GM23338 (cell line): ENCODE measurements at regions not wholly inside any gene's neighbourhood (a gene's known extent, or its start where the extent isn't known, plus 50 kb on each side); places are given as distances from the start of the nearest gene placed in this dataset.

Source experiments
- ATAC-seq: fragments of 200-7000 bp; cut with Tn5 transposase; 3 replicates; pipeline ENCODE4 v1.9.1; 2020
- DNase-seq: peaks from one replicate; pipeline ENCODE4 v3.0.0-alpha.2; 2015; ENCODE audit warnings: low spot score
- H2AFZ ChIP-seq: fragments of 200-600 bp; sonication (generic); 2 replicates; pipeline ENCODE4 v1.8.0; 2016; ENCODE audit warnings: antibody characterized with exemption, mild to moderate bottlenecking, moderate library complexity
- H3F3A ChIP-seq: fragments of 200-600 bp; sonication (generic); replicated peaks from 2 replicates; pipeline ENCODE4 v1.8.0; 2017; ENCODE audit warnings: antibody characterized with exemption, mixed run types, low read depth
- H3K27ac ChIP-seq: fragments of 200-600 bp; sonication (generic); 2 replicates; pipeline ENCODE4 v1.6.1; 2016; ENCODE audit warnings: low read depth
- H3K27me3 ChIP-seq: fragments of 200-600 bp; sonication (generic); 2 replicates; pipeline ENCODE4 v1.8.0; 2016; ENCODE audit warnings: mild to moderate bottlenecking, mixed run types, moderate library complexity; ENCODE audit not compliant: insufficient read depth
- H3K36me3 ChIP-seq: fragments of 200-600 bp; sonication (generic); 2 replicates; pipeline ENCODE4 v1.8.0; 2016; ENCODE audit warnings: mild to moderate bottlenecking; ENCODE audit not compliant: insufficient read depth
- H3K4me1 ChIP-seq: fragments of 200-600 bp; sonication (generic); 2 replicates; pipeline ENCODE4 v1.8.0; 2016; ENCODE audit warnings: mild to moderate bottlenecking, moderate library complexity; ENCODE audit not compliant: insufficient read depth
- H3K4me2 ChIP-seq: fragments of 200-600 bp; sonication (generic); 2 replicates; pipeline ENCODE4 v1.7.1; 2017; ENCODE audit warnings: mixed run types
- H3K4me3 ChIP-seq: fragments of 200-600 bp; sonication (generic); 2 replicates; pipeline ENCODE4 v1.6.1; 2016; ENCODE audit warnings: mixed run types
- H3K79me2 ChIP-seq: fragments of 200-600 bp; sonication (generic); replicated peaks from 2 replicates; pipeline ENCODE4 v1.8.0; 2017; ENCODE audit warnings: mild to moderate bottlenecking; ENCODE audit not compliant: insufficient read depth
- H3K9me2 ChIP-seq: fragments of 200-600 bp; sonication (generic); 2 replicates; pipeline ENCODE4 v1.8.0; 2017; ENCODE audit not compliant: insufficient read depth
- H4K20me1 ChIP-seq: fragments of 200-600 bp; sonication (generic); replicated peaks from 2 replicates; pipeline ENCODE4 v1.8.0; 2017; ENCODE audit warnings: mild to moderate bottlenecking; ENCODE audit not compliant: insufficient read depth
- H3K27ac Mint-ChIP-seq: 2 replicates; pipeline ENCODE4 v1.8.0; 2020; ENCODE audit warnings: inconsistent platforms, mild to moderate bottlenecking, moderate library complexity, mixed read lengths
- H3K27me3 Mint-ChIP-seq: 3 replicates; pipeline ENCODE4 v1.8.0; 2022; ENCODE audit warnings: low read depth, mild to moderate bottlenecking, moderate library complexity, mixed read lengths, inconsistent platforms; ENCODE audit not compliant: insufficient read depth, poor library complexity
- H3K36me3 Mint-ChIP-seq: 3 replicates; pipeline ENCODE4 v1.8.0; 2021; ENCODE audit warnings: low read depth, mild to moderate bottlenecking, inconsistent platforms, moderate library complexity, mixed read lengths
- H3K4me1 Mint-ChIP-seq: 3 replicates; pipeline ENCODE4 v1.8.0; 2020; ENCODE audit warnings: mild to moderate bottlenecking, inconsistent platforms, mixed read lengths
- H3K4me3 Mint-ChIP-seq: 3 replicates; pipeline ENCODE4 v1.8.0; 2021; ENCODE audit warnings: moderate library complexity, mild to moderate bottlenecking, inconsistent platforms, mixed read lengths
- H3K9me3 Mint-ChIP-seq: 3 replicates; pipeline ENCODE4 v1.8.0; 2020; ENCODE audit warnings: moderate library complexity, mild to moderate bottlenecking, inconsistent platforms, mixed read lengths
- CREB1 ChIP-seq: fragments of 250-450 bp; sonication (Bioruptor Pico); IDR thresholded peaks from 2 replicates; pipeline ENCODE4 v1.5.0; 2020; ENCODE audit warnings: low read depth, mild to moderate bottlenecking, moderate library complexity
- CTCF ChIP-seq, 2 experiments: fragments of 200-600 bp in 1 of 2; sonication (generic) in 1 of 2; conservative IDR thresholded peaks; 2 replicates each; pipeline versions ENCODE4 v1.5.1 to v1.6.1; 2016 to 2017; ENCODE audit warnings: antibody characterized with exemption in 2 of 2, low read depth in 2 of 2, mild to moderate bottlenecking in 2 of 2, moderate library complexity in 1 of 2
- EZH2 ChIP-seq: fragments of 200-600 bp; sonication (generic); IDR thresholded peaks from one replicate; pipeline ENCODE4 v1.8.0; 2017; ENCODE audit warnings: antibody characterized with exemption, mild to moderate bottlenecking, low read depth; ENCODE audit not compliant: unreplicated experiment
- EZH2phosphoT487 ChIP-seq: fragments of 200-600 bp; sonication (generic); IDR thresholded peaks from one replicate; pipeline ENCODE4 v1.8.1; 2018; ENCODE audit warnings: antibody characterized with exemption; ENCODE audit not compliant: unreplicated experiment
- JUNB ChIP-seq: IDR thresholded peaks from one replicate; pipeline ENCODE4 v1.6.1; 2016; ENCODE audit warnings: antibody characterized with exemption; ENCODE audit not compliant: unreplicated experiment
- NANOG ChIP-seq: IDR thresholded peaks from 2 replicates; pipeline ENCODE4 v1.6.1; 2016; ENCODE audit warnings: antibody characterized with exemption, borderline replicate concordance
- POLR2AphosphoS5 ChIP-seq: IDR thresholded peaks from 2 replicates; pipeline ENCODE4 v1.6.1; 2016; ENCODE audit warnings: antibody characterized with exemption, low read depth
- STAT1 ChIP-seq: IDR thresholded peaks from one replicate; pipeline ENCODE4 v1.6.1; 2016; ENCODE audit warnings: antibody characterized with exemption; ENCODE audit not compliant: unreplicated experiment
- ZNF114 ChIP-seq: fragments of 250-450 bp; sonication (Bioruptor Pico); IDR thresholded peaks from 2 replicates; pipeline ENCODE4 v1.5.0; 2020; ENCODE audit warnings: mild to moderate bottlenecking, moderate library complexity
- ZNF331 ChIP-seq: fragments of 250-450 bp; sonication (Bioruptor Pico); IDR thresholded peaks from 2 replicates; pipeline ENCODE4 v1.5.0; 2020; ENCODE audit warnings: low read depth, mild to moderate bottlenecking, moderate library complexity
- TF ChIP-seq, protein P1 (sequence below): IDR thresholded peaks from 2 replicates; pipeline ENCODE4 v1.6.1; 2016; ENCODE audit warnings: antibody characterized with exemption
- TF ChIP-seq, protein P2 (sequence below): fragments of 250-450 bp; sonication (Bioruptor Pico); IDR thresholded peaks from 2 replicates; pipeline ENCODE4 v1.5.0; 2020; ENCODE audit warnings: mild to moderate bottlenecking, moderate library complexity
- TF ChIP-seq, protein P3 (sequence below): IDR thresholded peaks from one replicate; pipeline ENCODE4 v1.6.1; 2018; ENCODE audit warnings: antibody characterized with exemption; ENCODE audit not compliant: unreplicated experiment

- DNase-seq: no peak
- Histone ChIP-seq H3K4me1 (no peaks in the 10 kb centered on the region), H3K36me3 (no peaks in the 10 kb centered on the region), H3F3A (no peaks in the 10 kb centered on the region), H3K9me2 (no peaks in the 10 kb centered on the region), H3K79me2 (no peaks in the 10 kb centered on the region), H3K27me3 (no peaks in the 10 kb centered on the region), H3K4me3 (no peak overlapping the region), H2AFZ (no peak overlapping the region), H3K27ac (no peak overlapping the region), H4K20me1 (no peaks in the 10 kb centered on the region), H3K4me2 (no peak overlapping the region)
- no peak for ATAC-seq
- Mint-ChIP-seq H3K4me1 (no peaks in the 10 kb centered on the region), H3K27ac (no peak overlapping the region), H3K4me3 (no peak overlapping the region), H3K36me3 (peaks cover 42% of the 10 kb centered on the region), H3K27me3 (peaks cover 3% of the 10 kb centered on the region), H3K9me3 (peaks cover 91% of the 10 kb centered on the region)
- TF ChIP-seq ZNF331 (CRISPR knock-in tag) (no peak), CREB1 (no peak), EZH2phosphoT487 (no peak), ZNF114 (no peak), CTCF (conservative IDR thresholded peaks at IDR 0.05; ENCODE audit: low read depth in 2 of 2) (no peak), JUNB (no peak), NANOG (no peak), STAT1 (no peak), POLR2AphosphoS5 (no peak), EZH2 (no peak)
- TF ChIP-seq, protein P1, sequence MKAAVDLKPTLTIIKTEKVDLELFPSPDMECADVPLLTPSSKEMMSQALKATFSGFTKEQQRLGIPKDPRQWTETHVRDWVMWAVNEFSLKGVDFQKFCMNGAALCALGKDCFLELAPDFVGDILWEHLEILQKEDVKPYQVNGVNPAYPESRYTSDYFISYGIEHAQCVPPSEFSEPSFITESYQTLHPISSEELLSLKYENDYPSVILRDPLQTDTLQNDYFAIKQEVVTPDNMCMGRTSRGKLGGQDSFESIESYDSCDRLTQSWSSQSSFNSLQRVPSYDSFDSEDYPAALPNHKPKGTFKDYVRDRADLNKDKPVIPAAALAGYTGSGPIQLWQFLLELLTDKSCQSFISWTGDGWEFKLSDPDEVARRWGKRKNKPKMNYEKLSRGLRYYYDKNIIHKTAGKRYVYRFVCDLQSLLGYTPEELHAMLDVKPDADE: no peak
- TF ChIP-seq, protein P2, sequence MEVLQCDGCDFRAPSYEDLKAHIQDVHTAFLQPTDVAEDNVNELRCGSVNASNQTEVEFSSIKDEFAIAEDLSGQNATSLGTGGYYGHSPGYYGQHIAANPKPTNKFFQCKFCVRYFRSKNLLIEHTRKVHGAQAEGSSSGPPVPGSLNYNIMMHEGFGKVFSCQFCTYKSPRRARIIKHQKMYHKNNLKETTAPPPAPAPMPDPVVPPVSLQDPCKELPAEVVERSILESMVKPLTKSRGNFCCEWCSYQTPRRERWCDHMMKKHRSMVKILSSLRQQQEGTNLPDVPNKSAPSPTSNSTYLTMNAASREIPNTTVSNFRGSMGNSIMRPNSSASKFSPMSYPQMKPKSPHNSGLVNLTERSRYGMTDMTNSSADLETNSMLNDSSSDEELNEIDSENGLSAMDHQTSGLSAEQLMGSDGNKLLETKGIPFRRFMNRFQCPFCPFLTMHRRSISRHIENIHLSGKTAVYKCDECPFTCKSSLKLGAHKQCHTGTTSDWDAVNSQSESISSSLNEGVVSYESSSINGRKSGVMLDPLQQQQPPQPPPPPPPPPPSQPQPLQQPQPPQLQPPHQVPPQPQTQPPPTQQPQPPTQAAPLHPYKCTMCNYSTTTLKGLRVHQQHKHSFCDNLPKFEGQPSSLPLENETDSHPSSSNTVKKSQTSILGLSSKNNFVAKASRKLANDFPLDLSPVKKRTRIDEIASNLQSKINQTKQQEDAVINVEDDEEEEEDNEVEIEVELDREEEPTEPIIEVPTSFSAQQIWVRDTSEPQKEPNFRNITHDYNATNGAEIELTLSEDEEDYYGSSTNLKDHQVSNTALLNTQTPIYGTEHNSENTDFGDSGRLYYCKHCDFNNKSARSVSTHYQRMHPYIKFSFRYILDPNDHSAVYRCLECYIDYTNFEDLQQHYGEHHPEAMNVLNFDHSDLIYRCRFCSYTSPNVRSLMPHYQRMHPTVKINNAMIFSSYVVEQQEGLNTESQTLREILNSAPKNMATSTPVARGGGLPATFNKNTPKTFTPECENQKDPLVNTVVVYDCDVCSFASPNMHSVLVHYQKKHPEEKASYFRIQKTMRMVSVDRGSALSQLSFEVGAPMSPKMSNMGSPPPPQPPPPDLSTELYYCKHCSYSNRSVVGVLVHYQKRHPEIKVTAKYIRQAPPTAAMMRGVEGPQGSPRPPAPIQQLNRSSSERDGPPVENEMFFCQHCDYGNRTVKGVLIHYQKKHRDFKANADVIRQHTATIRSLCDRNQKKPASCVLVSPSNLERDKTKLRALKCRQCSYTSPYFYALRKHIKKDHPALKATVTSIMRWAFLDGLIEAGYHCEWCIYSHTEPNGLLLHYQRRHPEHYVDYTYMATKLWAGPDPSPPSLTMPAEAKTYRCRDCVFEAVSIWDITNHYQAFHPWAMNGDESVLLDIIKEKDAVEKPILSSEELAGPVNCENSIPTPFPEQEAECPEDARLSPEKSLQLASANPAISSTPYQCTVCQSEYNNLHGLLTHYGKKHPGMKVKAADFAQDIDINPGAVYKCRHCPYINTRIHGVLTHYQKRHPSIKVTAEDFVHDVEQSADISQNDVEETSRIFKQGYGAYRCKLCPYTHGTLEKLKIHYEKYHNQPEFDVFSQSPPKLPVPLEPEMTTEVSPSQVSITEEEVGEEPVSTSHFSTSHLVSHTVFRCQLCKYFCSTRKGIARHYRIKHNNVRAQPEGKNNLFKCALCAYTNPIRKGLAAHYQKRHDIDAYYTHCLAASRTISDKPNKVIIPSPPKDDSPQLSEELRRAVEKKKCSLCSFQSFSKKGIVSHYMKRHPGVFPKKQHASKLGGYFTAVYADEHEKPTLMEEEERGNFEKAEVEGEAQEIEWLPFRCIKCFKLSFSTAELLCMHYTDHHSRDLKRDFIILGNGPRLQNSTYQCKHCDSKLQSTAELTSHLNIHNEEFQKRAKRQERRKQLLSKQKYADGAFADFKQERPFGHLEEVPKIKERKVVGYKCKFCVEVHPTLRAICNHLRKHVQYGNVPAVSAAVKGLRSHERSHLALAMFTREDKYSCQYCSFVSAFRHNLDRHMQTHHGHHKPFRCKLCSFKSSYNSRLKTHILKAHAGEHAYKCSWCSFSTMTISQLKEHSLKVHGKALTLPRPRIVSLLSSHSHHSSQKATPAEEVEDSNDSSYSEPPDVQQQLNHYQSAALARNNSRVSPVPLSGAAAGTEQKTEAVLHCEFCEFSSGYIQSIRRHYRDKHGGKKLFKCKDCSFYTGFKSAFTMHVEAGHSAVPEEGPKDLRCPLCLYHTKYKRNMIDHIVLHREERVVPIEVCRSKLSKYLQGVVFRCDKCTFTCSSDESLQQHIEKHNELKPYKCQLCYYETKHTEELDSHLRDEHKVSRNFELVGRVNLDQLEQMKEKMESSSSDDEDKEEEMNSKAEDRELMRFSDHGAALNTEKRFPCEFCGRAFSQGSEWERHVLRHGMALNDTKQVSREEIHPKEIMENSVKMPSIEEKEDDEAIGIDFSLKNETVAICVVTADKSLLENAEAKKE (CRISPR knock-in tag): no peak
- TF ChIP-seq, protein P3, sequence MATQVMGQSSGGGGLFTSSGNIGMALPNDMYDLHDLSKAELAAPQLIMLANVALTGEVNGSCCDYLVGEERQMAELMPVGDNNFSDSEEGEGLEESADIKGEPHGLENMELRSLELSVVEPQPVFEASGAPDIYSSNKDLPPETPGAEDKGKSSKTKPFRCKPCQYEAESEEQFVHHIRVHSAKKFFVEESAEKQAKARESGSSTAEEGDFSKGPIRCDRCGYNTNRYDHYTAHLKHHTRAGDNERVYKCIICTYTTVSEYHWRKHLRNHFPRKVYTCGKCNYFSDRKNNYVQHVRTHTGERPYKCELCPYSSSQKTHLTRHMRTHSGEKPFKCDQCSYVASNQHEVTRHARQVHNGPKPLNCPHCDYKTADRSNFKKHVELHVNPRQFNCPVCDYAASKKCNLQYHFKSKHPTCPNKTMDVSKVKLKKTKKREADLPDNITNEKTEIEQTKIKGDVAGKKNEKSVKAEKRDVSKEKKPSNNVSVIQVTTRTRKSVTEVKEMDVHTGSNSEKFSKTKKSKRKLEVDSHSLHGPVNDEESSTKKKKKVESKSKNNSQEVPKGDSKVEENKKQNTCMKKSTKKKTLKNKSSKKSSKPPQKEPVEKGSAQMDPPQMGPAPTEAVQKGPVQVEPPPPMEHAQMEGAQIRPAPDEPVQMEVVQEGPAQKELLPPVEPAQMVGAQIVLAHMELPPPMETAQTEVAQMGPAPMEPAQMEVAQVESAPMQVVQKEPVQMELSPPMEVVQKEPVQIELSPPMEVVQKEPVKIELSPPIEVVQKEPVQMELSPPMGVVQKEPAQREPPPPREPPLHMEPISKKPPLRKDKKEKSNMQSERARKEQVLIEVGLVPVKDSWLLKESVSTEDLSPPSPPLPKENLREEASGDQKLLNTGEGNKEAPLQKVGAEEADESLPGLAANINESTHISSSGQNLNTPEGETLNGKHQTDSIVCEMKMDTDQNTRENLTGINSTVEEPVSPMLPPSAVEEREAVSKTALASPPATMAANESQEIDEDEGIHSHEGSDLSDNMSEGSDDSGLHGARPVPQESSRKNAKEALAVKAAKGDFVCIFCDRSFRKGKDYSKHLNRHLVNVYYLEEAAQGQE: no peak
Observed at GRCh38 chr18:77993188-77993981, 743.7 kb downstream of the GALR1 start.
